ENCODE measurements at regions not wholly inside any gene's neighbourhood (a gene's known extent, or its start where the extent isn't known, plus 50 kb on each side); places are given as distances from the start of the nearest gene placed in this dataset.

DNA sequence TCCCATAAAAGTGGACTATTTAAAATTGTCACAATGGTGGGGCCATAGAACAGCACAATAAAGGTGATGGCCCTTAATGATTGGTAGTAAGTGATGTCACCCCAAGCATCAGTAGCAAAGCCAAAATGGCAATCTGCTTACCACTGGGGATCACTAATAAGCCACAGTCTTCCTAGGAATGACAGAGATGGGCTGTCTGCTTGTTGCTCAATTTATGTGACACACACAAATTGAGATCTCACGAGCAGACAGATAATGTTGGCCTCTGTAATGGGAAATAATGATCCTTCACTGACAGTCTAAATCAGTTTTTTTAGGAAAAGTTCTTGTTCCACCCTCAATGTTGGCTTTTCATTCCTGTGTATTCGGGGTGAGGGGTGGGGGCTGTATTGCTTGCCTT, 515.1 kb downstream of the BRD1 start:
- TF ChIP-seq CTCF (IDR thresholded peaks at IDR 0.05) (no peak), POLR2A (IDR thresholded peaks at IDR 0.05) (no peak), POLR2AphosphoS5 (IDR thresholded peaks at IDR 0.05) (no peak), EP300 (IDR thresholded peaks at IDR 0.05) (no peak)
